HL-60 (cell line): ENCODE measurements at regions not wholly inside any gene's neighbourhood (a gene's known extent, or its start where the extent isn't known, plus 50 kb on each side); places are given as distances from the start of the nearest gene placed in this dataset.
"Not testable (repeated sequence)": the region's sequence is repeated elsewhere in the genome, so short reads cannot be mapped to it uniquely, and the experiment has no call there.

Experiments used
- DNase-seq, 2 experiments: peaks; one replicate each; pipeline ENCODE4 v3.0.0-alpha.2; 2010 to 2020; ENCODE audit warnings: low read depth in 1 of 2, low spot score in 1 of 2
- H3K27ac ChIP-seq: fragments of 250-450 bp; sonication (Bioruptor Pico); replicated peaks from 2 replicates; pipeline ENCODE4 v1.5.1; 2020; ENCODE audit warnings: mild to moderate bottlenecking, moderate library complexity
- H3K27me3 ChIP-seq: fragments of 250-450 bp; sonication (Bioruptor Pico); 2 replicates; pipeline ENCODE4 v1.5.1; 2021; ENCODE audit warnings: mild to moderate bottlenecking, moderate library complexity; ENCODE audit not compliant: insufficient read depth, poor library complexity, severe bottlenecking
- H3K4me3 ChIP-seq: replicated peaks from 2 replicates; pipeline ENCODE4 v1.5.1; 2011; ENCODE audit warnings: mild to moderate bottlenecking, control low read depth, low read length; ENCODE audit not compliant: insufficient read depth
- CTCF ChIP-seq: IDR thresholded peaks from one replicate; pipeline ENCODE4 v1.5.1; 2011; ENCODE audit warnings: low read length, control low read depth, inconsistent platforms; ENCODE audit not compliant: insufficient read depth
- GABPA ChIP-seq: IDR thresholded peaks from 2 replicates; pipeline ENCODE4 v1.6.1; 2012; ENCODE audit warnings: low read depth
- POLR2AphosphoS5 ChIP-seq: IDR thresholded peaks from 2 replicates; pipeline ENCODE4 v1.6.1; 2012; ENCODE audit warnings: low read depth
- SPI1 ChIP-seq: IDR thresholded peaks from 2 replicates; pipeline ENCODE4 v1.6.1; 2012; ENCODE audit warnings: low read depth, mild to moderate bottlenecking, borderline replicate concordance
- TF ChIP-seq, protein P1 (sequence below): IDR thresholded peaks from 2 replicates; pipeline ENCODE4 v1.6.1; 2012; ENCODE audit warnings: low read depth; ENCODE audit not compliant: insufficient replicate concordance

GRCh38 chr3:166818464-166818863, 561.6 kb downstream of the ZBBX start:
- no peak overlapping the region for H3K27ac ChIP-seq
- no peak overlapping the region for H3K4me3 ChIP-seq
- no peaks in the 10 kb centered on the region for H3K27me3 ChIP-seq
- TF ChIP-seq, protein P1, sequence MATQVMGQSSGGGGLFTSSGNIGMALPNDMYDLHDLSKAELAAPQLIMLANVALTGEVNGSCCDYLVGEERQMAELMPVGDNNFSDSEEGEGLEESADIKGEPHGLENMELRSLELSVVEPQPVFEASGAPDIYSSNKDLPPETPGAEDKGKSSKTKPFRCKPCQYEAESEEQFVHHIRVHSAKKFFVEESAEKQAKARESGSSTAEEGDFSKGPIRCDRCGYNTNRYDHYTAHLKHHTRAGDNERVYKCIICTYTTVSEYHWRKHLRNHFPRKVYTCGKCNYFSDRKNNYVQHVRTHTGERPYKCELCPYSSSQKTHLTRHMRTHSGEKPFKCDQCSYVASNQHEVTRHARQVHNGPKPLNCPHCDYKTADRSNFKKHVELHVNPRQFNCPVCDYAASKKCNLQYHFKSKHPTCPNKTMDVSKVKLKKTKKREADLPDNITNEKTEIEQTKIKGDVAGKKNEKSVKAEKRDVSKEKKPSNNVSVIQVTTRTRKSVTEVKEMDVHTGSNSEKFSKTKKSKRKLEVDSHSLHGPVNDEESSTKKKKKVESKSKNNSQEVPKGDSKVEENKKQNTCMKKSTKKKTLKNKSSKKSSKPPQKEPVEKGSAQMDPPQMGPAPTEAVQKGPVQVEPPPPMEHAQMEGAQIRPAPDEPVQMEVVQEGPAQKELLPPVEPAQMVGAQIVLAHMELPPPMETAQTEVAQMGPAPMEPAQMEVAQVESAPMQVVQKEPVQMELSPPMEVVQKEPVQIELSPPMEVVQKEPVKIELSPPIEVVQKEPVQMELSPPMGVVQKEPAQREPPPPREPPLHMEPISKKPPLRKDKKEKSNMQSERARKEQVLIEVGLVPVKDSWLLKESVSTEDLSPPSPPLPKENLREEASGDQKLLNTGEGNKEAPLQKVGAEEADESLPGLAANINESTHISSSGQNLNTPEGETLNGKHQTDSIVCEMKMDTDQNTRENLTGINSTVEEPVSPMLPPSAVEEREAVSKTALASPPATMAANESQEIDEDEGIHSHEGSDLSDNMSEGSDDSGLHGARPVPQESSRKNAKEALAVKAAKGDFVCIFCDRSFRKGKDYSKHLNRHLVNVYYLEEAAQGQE = no peak
- TF ChIP-seq CTCF (no peak), SPI1 (no peak), GABPA (no peak), POLR2AphosphoS5 (no peak)
- DNase-seq = no peak

GRCh38 chr3:166817269-166817668, 562.8 kb downstream of the ZBBX start:
- DNase-seq, H3K27me3 ChIP-seq, H3K4me3 ChIP-seq, H3K27ac ChIP-seq: not testable (repeated sequence)

- H3K27ac ChIP-seq = no peak overlapping the region
- H3K4me3 ChIP-seq = no peak overlapping the region
- DNase-seq = no peak
- TF ChIP-seq SPI1 = no peak
- no peak for TF ChIP-seq POLR2AphosphoS5
- no peak for TF ChIP-seq GABPA
- TF ChIP-seq CTCF = no peak
- TF ChIP-seq, protein P1 = no peak
- no peaks in the 10 kb centered on the region for H3K27me3 ChIP-seq
These were observed 569.2 kb downstream of the ZBBX start for GRCh38 chr3:166810741-166811445.

- DNase-seq = no peak
- H3K27ac ChIP-seq = no peak overlapping the region
- no peaks in the 10 kb centered on the region for H3K27me3 ChIP-seq
- no peak for TF ChIP-seq GABPA
- no peak for TF ChIP-seq POLR2AphosphoS5
- no peak for TF ChIP-seq CTCF
- TF ChIP-seq, protein P1 = no peak
- TF ChIP-seq SPI1 = no peak
- H3K4me3 ChIP-seq = no peak overlapping the region
These were observed 570.6 kb downstream of the ZBBX start for GRCh38 chr3:166809520-166809919.
